CD4-positive, CD25-positive, alpha-beta regulatory T cell (primary cell): ENCODE measurements at regions not wholly inside any gene's neighbourhood (a gene's known extent, or its start where the extent isn't known, plus 50 kb on each side); places are given as distances from the start of the nearest gene placed in this dataset.
A peak's percentile ranks its signal among the peaks of the same experiment; 100 is the strongest.

Experiments used
- ATAC-seq, 2 donors: fragments of 150-1000 bp; cut with Tn5 transposase; one replicate each; pipeline ENCODE4 v1.10.0; 2021; ENCODE audit warnings: low read depth in 2 of 2, moderate number of reproducible peaks in 2 of 2, moderate library complexity in 1 of 2
- DNase-seq, 3 donors: peaks; one replicate each; pipeline versions ENCODE4 v3.0.0 to v3.0.0-alpha.2; 2012 to 2022; ENCODE audit warnings: mixed read lengths in 1 of 3
- H3K27ac ChIP-seq: one replicate; pipeline ENCODE4 v1.7.0; 2013; ENCODE audit warnings: mild to moderate bottlenecking, low read length; ENCODE audit not compliant: insufficient read depth, poor library complexity, severe bottlenecking
- H3K27me3 ChIP-seq: one replicate; pipeline ENCODE4 v1.7.0; 2013; ENCODE audit warnings: low read length; ENCODE audit not compliant: control insufficient read depth, insufficient read depth
- H3K36me3 ChIP-seq: one replicate; pipeline ENCODE4 v1.7.0; 2013; ENCODE audit warnings: mild to moderate bottlenecking, low read length, moderate library complexity; ENCODE audit not compliant: control insufficient read depth, insufficient read depth
- H3K4me1 ChIP-seq: 2 replicates; pipeline ENCODE4 v1.7.0; 2013; ENCODE audit warnings: mild to moderate bottlenecking, low read length; ENCODE audit not compliant: insufficient read depth, control insufficient read depth, poor library complexity, severe bottlenecking
- H3K4me3 ChIP-seq: one replicate; pipeline ENCODE4 v1.7.0; 2013; ENCODE audit warnings: low read depth, mild to moderate bottlenecking, low read length, moderate library complexity
- H3K9me3 ChIP-seq, 2 experiments: 1 replicate in 1 of 2; 2 replicates in 1 of 2; pipeline ENCODE4 v1.7.0; 2013; ENCODE audit warnings: low read length in 2 of 2, mild to moderate bottlenecking in 1 of 2, moderate library complexity in 1 of 2; ENCODE audit not compliant: control insufficient read depth in 2 of 2
- H3K27ac Mint-ChIP-seq, 3 donors: one replicate each; pipeline ENCODE4 v1.8.0; 2020 to 2022; ENCODE audit warnings: mild to moderate bottlenecking in 3 of 3, mixed read lengths in 3 of 3, moderate library complexity in 2 of 3
- H3K27me3 Mint-ChIP-seq: one replicate; pipeline ENCODE4 v1.8.0; 2022; ENCODE audit warnings: mild to moderate bottlenecking, mixed read lengths
- H3K36me3 Mint-ChIP-seq: one replicate; pipeline ENCODE4 v1.8.0; 2020; ENCODE audit warnings: mixed read lengths
- H3K4me1 Mint-ChIP-seq, 4 donors: one replicate each; pipeline ENCODE4 v1.8.0; 2020 to 2022; ENCODE audit warnings: mixed read lengths in 4 of 4, mild to moderate bottlenecking in 1 of 4
- H3K4me3 Mint-ChIP-seq, 4 donors: one replicate each; pipeline ENCODE4 v1.8.0; 2020 to 2022; ENCODE audit warnings: mild to moderate bottlenecking in 4 of 4, mixed read lengths in 4 of 4, moderate library complexity in 3 of 4
- H3K9me3 Mint-ChIP-seq, 7 donors: one replicate each; pipeline ENCODE4 v1.8.0; 2020 to 2022; ENCODE audit warnings: mixed read lengths in 7 of 7, mild to moderate bottlenecking in 3 of 7, moderate library complexity in 2 of 7

DNA sequence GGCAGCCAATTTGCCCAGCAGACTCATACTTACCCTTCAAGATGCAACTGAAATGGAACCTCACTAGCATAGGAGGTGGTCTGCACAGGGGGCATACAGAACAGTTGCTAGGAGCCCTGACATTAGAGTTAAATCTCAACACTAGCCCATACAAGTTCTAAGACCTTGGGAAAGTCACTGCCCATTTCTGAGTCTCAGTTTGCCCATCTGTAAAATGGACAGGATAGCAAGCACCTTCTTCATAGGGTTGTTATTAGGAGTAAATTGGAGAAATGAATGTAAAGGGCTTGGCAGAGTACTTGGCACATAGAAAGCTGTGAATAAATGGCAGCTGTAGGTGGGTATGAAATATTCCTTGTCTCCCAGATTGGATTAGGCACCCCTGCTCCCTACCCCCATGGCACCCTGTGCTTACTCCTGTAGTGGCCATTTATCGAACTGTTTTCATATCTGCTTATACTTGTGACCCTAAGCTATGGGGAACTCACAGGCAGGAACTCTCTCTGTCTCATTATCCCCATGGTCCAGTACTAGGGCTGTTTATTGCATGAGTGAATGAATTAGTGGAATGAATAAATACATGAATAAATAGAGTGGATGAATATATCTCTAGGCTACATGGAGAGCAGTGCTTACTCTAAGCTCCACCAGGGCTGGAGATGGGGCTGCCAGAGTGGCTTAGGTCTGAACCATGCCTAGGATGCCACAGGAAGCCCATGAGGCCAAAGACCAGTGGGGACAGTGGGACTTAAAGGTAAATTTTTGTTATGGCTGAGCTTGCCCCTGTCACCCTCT lies 152.6 kb downstream of the PLPP3 start:
- no peak for ATAC-seq
- H3K27ac ChIP-seq = no peak overlapping the region
- H3K27me3 Mint-ChIP-seq = peaks cover 5% of the 10 kb centered on the region

DNA sequence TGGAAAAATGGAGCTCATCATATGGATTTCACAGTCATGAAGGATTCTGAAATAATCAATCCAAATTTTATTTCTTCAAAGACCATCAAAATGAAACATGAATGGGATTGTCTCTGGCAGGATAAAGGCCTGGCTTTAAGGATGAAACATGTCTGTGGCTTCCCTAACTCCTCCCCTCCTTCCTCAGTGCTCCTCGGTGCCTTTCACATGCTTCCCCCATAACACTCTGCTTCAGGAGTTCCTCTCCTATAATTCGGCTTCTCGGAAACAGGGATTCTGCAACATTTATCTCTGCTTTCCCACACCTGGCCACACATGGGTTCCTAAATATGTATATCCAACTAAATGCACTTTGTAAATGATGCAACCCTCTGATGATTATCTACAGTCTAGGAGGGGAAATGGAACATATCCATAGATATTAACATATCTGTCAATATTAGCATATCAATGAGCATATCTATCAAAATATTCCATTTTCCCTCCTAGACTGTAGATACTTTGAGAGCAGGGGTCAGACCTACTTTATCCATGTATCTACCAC lies 153.8 kb downstream of the PLPP3 start:
- Histone ChIP-seq H3K4me3 (no peak overlapping the region), H3K27me3 (no peaks in the 10 kb centered on the region), H3K27ac (no peak overlapping the region), H3K36me3 (no peaks in the 10 kb centered on the region), H3K4me1 (no peaks in the 10 kb centered on the region), H3K9me3 (no peaks in the 10 kb centered on the region)
- no peak overlapping the region for H3K27ac Mint-ChIP-seq
- peaks cover 0 to 4% (median 2%) of the 10 kb centered on the region in 7 donors for H3K9me3 Mint-ChIP-seq
- no peak overlapping the region for H3K4me3 Mint-ChIP-seq
- no peaks in the 10 kb centered on the region for H3K36me3 Mint-ChIP-seq
- H3K27me3 Mint-ChIP-seq = peaks cover 5% of the 10 kb centered on the region
- DNase-seq (no peak), ATAC-seq (no peak)
- H3K4me1 Mint-ChIP-seq = peaks cover 0 to 2% (median 0%) of the 10 kb centered on the region in 4 donors

More for the DNA sequence above, 152.6 kb downstream of the PLPP3 start:
- no peaks in the 10 kb centered on the region for H3K9me3 ChIP-seq
- Mint-ChIP-seq H3K9me3 (peaks cover 0 to 4% (median 2%) of the 10 kb centered on the region in 7 donors), H3K27ac (no peak overlapping the region), H3K4me1 (peaks cover 0 to 2% (median 0%) of the 10 kb centered on the region in 4 donors), H3K4me3 (peak overlapping the region in 1 of 4 donors; percentile 0), H3K36me3 (no peaks in the 10 kb centered on the region)
- no peaks in the 10 kb centered on the region for H3K4me1 ChIP-seq
- no peaks in the 10 kb centered on the region for H3K27me3 ChIP-seq
- no peaks in the 10 kb centered on the region for H3K36me3 ChIP-seq
- DNase-seq = no peak
- H3K4me3 ChIP-seq = no peak overlapping the region

DNA sequence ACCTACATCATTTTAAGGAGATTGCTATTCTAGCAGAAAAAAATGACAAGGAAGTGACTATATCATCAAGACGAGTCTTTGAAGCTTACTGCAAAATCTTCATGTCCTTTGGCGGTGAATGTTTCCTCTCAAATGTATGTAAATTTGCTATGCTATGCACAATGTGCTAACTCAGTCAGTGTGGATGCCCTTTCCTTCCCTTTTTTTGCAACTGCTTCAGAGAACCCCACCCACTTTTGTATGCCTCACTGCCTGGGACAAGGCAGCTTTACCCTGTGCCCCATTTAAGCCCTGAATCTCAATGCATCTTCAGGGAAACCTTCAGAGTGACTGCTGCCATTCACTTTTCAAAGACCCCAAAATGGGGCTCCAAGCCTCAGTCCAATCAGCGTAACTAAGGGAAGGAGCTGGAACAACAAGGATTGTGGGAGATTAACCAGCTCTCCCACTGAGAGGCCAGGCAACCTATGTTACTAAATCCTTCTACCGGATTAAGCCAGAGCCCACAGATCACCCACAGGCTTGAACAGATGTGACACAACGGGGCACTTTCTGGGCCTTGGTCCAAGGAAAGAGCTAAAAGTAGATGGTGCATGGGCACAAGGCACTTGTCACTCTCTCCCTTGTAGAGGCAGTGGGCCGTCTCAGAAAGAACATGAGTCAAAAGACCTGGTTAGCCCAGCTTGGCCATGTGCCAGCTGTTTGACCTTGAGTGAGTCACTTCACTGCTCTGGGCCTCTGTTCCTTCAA lies 154.4 kb downstream of the PLPP3 start:
- Histone ChIP-seq H3K36me3 (no peaks in the 10 kb centered on the region), H3K27ac (no peak overlapping the region)

DNA sequence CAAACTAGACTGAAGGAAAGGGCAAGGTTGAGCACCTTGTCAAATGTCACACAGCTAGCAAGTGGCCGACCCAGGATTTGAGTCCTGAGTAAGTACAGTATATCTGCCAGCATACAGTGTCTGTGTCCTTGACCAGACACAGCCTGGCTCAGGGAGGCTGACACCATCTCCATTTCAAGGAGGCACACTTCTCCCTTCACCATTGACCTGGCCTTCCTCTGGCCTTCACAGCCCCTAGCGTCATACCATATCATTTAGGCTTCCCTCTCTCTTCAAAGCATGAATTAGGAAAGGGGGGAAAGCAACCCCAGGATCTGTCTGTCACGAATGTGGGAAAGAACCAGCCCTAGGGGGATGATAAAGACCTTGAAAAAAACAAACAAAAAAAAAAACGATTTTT lies 155.6 kb downstream of the PLPP3 start:
- Mint-ChIP-seq H3K36me3 (no peaks in the 10 kb centered on the region), H3K9me3 (peaks cover 0 to 5% (median 3%) of the 10 kb centered on the region in 7 donors), H3K27me3 (peaks cover 5% of the 10 kb centered on the region), H3K27ac (no peak overlapping the region), H3K4me1 (peaks cover 0 to 2% (median 0%) of the 10 kb centered on the region in 4 donors), H3K4me3 (no peak overlapping the region)
- Histone ChIP-seq H3K27ac (no peak overlapping the region), H3K4me3 (no peak overlapping the region), H3K4me1 (no peaks in the 10 kb centered on the region), H3K36me3 (no peaks in the 10 kb centered on the region), H3K9me3 (no peaks in the 10 kb centered on the region), H3K27me3 (no peaks in the 10 kb centered on the region)
- DNase-seq (no peak), ATAC-seq (no peak)

More for the DNA sequence above, 154.4 kb downstream of the PLPP3 start:
- no peaks in the 10 kb centered on the region for H3K27me3 ChIP-seq
- H3K9me3 Mint-ChIP-seq = peaks cover 0 to 4% (median 2%) of the 10 kb centered on the region in 7 donors
- no peak overlapping the region for H3K4me3 Mint-ChIP-seq
- ATAC-seq = no peak
- no peaks in the 10 kb centered on the region for H3K9me3 ChIP-seq
- no peak overlapping the region for H3K27ac Mint-ChIP-seq
- H3K4me1 Mint-ChIP-seq = peaks cover 0 to 2% (median 0%) of the 10 kb centered on the region in 4 donors
- no peak overlapping the region for H3K4me3 ChIP-seq
- no peaks in the 10 kb centered on the region for H3K36me3 Mint-ChIP-seq
- no peak for DNase-seq
- no peaks in the 10 kb centered on the region for H3K4me1 ChIP-seq
- H3K27me3 Mint-ChIP-seq = peaks cover 5% of the 10 kb centered on the region

DNA sequence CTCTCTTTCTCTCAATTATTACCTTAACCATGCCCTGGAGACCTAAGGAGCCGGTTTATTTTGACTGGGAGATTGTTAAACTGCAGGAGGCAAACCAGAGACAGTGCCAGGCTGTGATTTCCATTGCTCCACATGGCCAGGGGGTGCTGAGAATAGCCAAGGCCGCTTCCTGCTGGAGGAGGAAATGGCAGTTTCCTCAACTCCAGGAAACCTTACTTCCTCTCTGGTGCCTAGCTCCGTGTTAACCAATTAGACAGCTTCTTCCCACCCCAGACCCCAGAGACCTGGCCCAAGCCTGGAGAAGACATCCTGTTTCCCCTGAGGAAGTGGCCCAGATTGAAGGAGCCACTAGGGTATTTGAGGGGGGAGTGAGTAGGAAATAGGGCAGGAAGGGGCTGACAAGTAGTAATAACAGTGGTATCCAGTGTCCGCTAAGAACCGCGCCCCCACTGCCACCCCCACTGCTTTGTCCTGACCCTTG lies 161.2 kb downstream of the PLPP3 start:
- H3K9me3 Mint-ChIP-seq = peaks cover 0 to 3% (median 0%) of the 10 kb centered on the region in 7 donors
- no peaks in the 10 kb centered on the region for H3K36me3 Mint-ChIP-seq
- ATAC-seq = no peak
- no peaks in the 10 kb centered on the region for H3K27me3 Mint-ChIP-seq
- H3K9me3 ChIP-seq = no peaks in the 10 kb centered on the region
- H3K27ac ChIP-seq = no peak overlapping the region
- H3K4me3 Mint-ChIP-seq = no peak overlapping the region
- no peaks in the 10 kb centered on the region for H3K27me3 ChIP-seq
- no peak overlapping the region for H3K4me3 ChIP-seq
- DNase-seq = no peak
- no peaks in the 10 kb centered on the region for H3K4me1 Mint-ChIP-seq
- H3K36me3 ChIP-seq = no peaks in the 10 kb centered on the region
- H3K27ac Mint-ChIP-seq = no peak overlapping the region
- no peaks in the 10 kb centered on the region for H3K4me1 ChIP-seq

DNA sequence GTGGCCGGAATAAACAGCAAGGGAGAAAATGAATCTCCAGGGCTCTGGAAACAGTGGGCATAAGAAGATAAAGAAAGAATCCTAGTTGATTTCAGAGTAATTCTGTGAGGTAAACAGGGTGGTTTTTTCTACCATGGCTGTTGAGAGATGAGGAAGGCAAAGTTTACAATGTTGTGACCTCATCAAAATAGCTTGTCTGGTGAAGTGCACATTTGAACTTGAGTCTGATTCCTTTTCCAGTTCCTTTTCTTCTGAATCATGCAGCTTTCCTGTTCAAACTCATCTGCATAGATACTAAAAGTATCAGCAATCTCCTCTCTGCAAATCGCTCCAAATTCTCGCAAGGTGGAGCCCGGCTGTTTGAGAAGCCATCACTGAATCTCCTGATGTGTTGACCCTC lies 161.7 kb downstream of the PLPP3 start:
- Histone ChIP-seq H3K36me3 (no peaks in the 10 kb centered on the region), H3K9me3 (no peaks in the 10 kb centered on the region), H3K27ac (no peak overlapping the region), H3K4me3 (no peak overlapping the region), H3K4me1 (no peaks in the 10 kb centered on the region), H3K27me3 (no peaks in the 10 kb centered on the region)
- H3K4me3 Mint-ChIP-seq = no peak overlapping the region
- H3K27me3 Mint-ChIP-seq = no peaks in the 10 kb centered on the region
- ATAC-seq (no peak), DNase-seq (no peak)
- no peak overlapping the region for H3K27ac Mint-ChIP-seq
- peaks cover 0 to 3% (median 0%) of the 10 kb centered on the region in 7 donors for H3K9me3 Mint-ChIP-seq
- no peaks in the 10 kb centered on the region for H3K36me3 Mint-ChIP-seq
- H3K4me1 Mint-ChIP-seq = no peaks in the 10 kb centered on the region

DNA sequence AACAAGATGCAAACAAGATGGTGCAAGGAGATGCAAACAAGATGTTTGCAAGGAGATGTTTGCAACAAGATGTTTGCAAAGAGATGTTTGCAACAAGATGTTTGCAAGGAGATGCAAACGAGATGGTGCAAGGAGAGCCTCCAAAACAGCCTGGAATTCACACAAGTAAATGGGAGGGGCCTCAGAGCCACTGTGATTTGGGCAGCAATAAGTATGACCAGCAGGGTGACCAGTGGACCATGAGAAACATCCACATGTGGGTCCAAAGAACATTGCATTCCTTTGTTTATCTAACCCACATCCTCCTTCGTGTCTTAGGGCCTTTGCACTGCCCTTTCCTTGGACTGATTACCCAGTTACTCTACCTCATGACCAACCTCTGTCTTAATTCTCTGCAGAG lies 162.9 kb downstream of the PLPP3 start:
- Histone ChIP-seq H3K4me3 (no peak overlapping the region), H3K36me3 (no peaks in the 10 kb centered on the region), H3K4me1 (no peaks in the 10 kb centered on the region), H3K27ac (no peak overlapping the region), H3K27me3 (no peaks in the 10 kb centered on the region), H3K9me3 (no peaks in the 10 kb centered on the region)
- Mint-ChIP-seq H3K4me1 (no peaks in the 10 kb centered on the region), H3K27ac (no peak overlapping the region), H3K27me3 (no peaks in the 10 kb centered on the region), H3K36me3 (no peaks in the 10 kb centered on the region), H3K9me3 (peaks cover 0 to 3% (median 0%) of the 10 kb centered on the region in 7 donors), H3K4me3 (no peak overlapping the region)
- ATAC-seq (no peak), DNase-seq (no peak)
